Smooth muscle cell (in vitro differentiated cells): ENCODE measurements at regions not wholly inside any gene's neighbourhood (a gene's known extent, or its start where the extent isn't known, plus 50 kb on each side); places are given as distances from the start of the nearest gene placed in this dataset.
A peak's percentile ranks its signal among the peaks of the same experiment; 100 is the strongest.
"Not testable (repeated sequence)": the region's sequence is repeated elsewhere in the genome, so short reads cannot be mapped to it uniquely, and the experiment has no call there.

Source experiments
- DNase-seq: peaks from one replicate; lab custom pipeline; 2025; ENCODE audit not compliant: unreplicated experiment; lab: John Stamatoyannopoulos, UW
- H2AFZ ChIP-seq: fragments of 200-600 bp; sonication (generic); 2 replicates; pipeline ENCODE4 v1.6.0; 2016; ENCODE audit warnings: antibody characterized with exemption, low read depth, mild to moderate bottlenecking
- H3F3A ChIP-seq: fragments of 200-600 bp; sonication (generic); 2 replicates; pipeline ENCODE4 v1.6.0; 2017; ENCODE audit warnings: antibody characterized with exemption, low read depth
- H3K27ac ChIP-seq: fragments of 200-600 bp; sonication (generic); 2 replicates; pipeline ENCODE4 v1.5.1; 2016; ENCODE audit warnings: low read depth, mild to moderate bottlenecking
- H3K27me3 ChIP-seq: fragments of 200-600 bp; sonication (generic); 2 replicates; pipeline ENCODE4 v1.6.1; 2016; ENCODE audit warnings: low read depth, mild to moderate bottlenecking
- H3K36me3 ChIP-seq: fragments of 200-600 bp; sonication (generic); 2 replicates; pipeline ENCODE4 v1.5.1; 2016; ENCODE audit warnings: low read depth
- H3K4me1 ChIP-seq: fragments of 200-600 bp; sonication (generic); 2 replicates; pipeline ENCODE4 v1.5.1; 2016; ENCODE audit warnings: low read depth
- H3K4me2 ChIP-seq: fragments of 200-600 bp; sonication (generic); 2 replicates; pipeline ENCODE4 v1.6.0; 2016; ENCODE audit warnings: mild to moderate bottlenecking
- H3K4me3 ChIP-seq: fragments of 200-600 bp; sonication (generic); 2 replicates; pipeline ENCODE4 v1.5.1; 2016; ENCODE audit warnings: mild to moderate bottlenecking
- H3K79me2 ChIP-seq: fragments of 200-600 bp; sonication (generic); 2 replicates; pipeline ENCODE4 v1.6.0; 2016; ENCODE audit warnings: low read depth, mild to moderate bottlenecking
- H3K9ac ChIP-seq: fragments of 200-600 bp; sonication (generic); 2 replicates; pipeline ENCODE4 v1.6.0; 2016; ENCODE audit warnings: low read depth
- H3K9me3 ChIP-seq: fragments of 200-600 bp; sonication (generic); replicated peaks from 2 replicates; pipeline ENCODE4 v1.5.1; 2016; ENCODE audit warnings: low read depth
- H4K20me1 ChIP-seq: fragments of 200-600 bp; sonication (generic); 2 replicates; pipeline ENCODE4 v1.6.0; 2016; ENCODE audit warnings: low read depth
- WGBS: methylation state at CpG from one replicate; pipeline ENCODE4 v1.1.7; 2016; ENCODE audit warnings: low lambda C conversion rate; 5-methylcytosine and 5-hydroxymethylcytosine counted together
- TF ChIP-seq, protein P1 (sequence below): fragments of 200-600 bp; sonication (generic); IDR thresholded peaks from 2 replicates; pipeline ENCODE4 v1.5.1; 2017; ENCODE audit warnings: borderline replicate concordance, mild to moderate bottlenecking, antibody characterized with exemption; ENCODE audit not compliant: insufficient read depth, poor library complexity, severe bottlenecking

DNA sequence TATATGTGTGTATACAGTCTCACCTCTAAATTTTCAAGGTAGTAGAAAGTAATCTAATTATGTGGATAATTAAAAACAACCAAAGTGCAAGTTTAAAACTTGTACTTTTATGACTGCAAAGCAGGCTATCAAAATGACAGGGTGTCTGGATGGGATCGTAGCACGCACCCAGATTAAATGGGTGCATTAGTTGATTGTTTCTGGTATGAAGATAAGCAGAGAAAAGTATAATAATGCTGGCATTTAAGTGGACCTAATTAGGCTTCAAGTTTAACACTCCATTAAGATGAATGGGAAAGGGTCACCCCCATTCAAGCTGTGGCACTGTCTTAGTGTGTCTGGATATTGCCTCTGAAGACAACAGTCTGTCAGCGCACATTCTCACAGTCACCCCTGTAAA lies 124.6 kb upstream of the ZEB2 start:
- peak overlapping the region; percentile 79 for H3K27ac ChIP-seq
- 17% methylated on average over 3 of the region's 3 CpGs for WGBS
- H3K4me1 ChIP-seq, result peaks cover 18% of the 10 kb centered on the region
- no peaks in the 10 kb centered on the region for H3K79me2 ChIP-seq
- H3F3A ChIP-seq, result peaks cover 24% of the 10 kb centered on the region
- H3K4me3 ChIP-seq, result no peak overlapping the region
- no peak overlapping the region for H3K9ac ChIP-seq
- no peaks in the 10 kb centered on the region for H3K36me3 ChIP-seq
- H3K27me3 ChIP-seq, result no peaks in the 10 kb centered on the region
- H3K9me3 ChIP-seq, result no peaks in the 10 kb centered on the region
- no peak for DNase-seq
- TF ChIP-seq, protein P1, sequence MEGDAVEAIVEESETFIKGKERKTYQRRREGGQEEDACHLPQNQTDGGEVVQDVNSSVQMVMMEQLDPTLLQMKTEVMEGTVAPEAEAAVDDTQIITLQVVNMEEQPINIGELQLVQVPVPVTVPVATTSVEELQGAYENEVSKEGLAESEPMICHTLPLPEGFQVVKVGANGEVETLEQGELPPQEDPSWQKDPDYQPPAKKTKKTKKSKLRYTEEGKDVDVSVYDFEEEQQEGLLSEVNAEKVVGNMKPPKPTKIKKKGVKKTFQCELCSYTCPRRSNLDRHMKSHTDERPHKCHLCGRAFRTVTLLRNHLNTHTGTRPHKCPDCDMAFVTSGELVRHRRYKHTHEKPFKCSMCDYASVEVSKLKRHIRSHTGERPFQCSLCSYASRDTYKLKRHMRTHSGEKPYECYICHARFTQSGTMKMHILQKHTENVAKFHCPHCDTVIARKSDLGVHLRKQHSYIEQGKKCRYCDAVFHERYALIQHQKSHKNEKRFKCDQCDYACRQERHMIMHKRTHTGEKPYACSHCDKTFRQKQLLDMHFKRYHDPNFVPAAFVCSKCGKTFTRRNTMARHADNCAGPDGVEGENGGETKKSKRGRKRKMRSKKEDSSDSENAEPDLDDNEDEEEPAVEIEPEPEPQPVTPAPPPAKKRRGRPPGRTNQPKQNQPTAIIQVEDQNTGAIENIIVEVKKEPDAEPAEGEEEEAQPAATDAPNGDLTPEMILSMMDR, result no peak
- no peaks in the 10 kb centered on the region for H4K20me1 ChIP-seq
- peak overlapping the region; percentile 26 for H3K4me2 ChIP-seq
- H2AFZ ChIP-seq, result peak overlapping the region; percentile 26

DNA sequence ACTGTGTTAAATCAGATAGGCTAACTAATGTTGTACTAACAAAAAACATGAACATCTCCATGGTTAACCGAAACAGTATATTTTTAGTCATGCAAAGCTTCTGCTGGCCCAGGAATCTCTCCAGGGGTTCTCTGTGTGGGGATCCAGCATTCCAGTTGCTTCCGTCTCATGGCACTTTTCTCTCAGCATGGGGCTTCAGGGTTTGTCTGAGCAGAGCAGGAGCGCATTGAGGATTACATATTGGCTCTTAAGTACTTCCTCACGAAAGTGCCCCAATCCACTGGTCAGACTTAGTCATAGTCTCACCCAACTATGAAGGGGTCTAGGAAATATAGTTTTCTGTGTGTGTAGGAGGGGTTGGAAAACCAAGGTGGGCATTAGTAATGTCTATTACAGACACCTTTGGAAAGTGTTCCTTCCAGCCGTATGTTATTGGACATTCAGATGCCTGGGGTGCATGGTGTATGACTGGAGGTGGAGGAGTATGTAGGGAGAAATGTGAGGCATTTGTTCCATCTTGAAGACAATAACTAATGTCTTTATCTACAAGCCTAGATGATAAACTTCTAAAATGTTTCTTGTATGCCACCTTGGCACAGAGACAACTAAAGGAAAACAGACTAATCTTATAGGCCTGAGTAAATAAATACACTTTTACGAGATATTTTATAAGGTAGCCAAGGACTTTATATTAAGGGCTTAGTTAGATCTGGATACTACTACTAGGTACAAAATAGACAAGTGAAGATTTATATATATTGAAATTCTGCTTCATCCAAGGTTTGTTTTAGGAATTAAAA lies 123.8 kb upstream of the ZEB2 start:
- no peak overlapping the region for H2AFZ ChIP-seq
- no peaks in the 10 kb centered on the region for H3K79me2 ChIP-seq
- H3K4me2 ChIP-seq, result peak overlapping the region; percentile 26
- H3K9me3 ChIP-seq, result no peaks in the 10 kb centered on the region
- H3K36me3 ChIP-seq, result no peaks in the 10 kb centered on the region
- H3K4me3 ChIP-seq, result no peak overlapping the region
- no peaks in the 10 kb centered on the region for H4K20me1 ChIP-seq
- no peaks in the 10 kb centered on the region for H3K27me3 ChIP-seq
- peak overlapping the region; percentile 79 for H3K27ac ChIP-seq
- WGBS, result 27% methylated on average over 6 of the region's 6 CpGs
- TF ChIP-seq, protein P1, result no peak
- no peak overlapping the region for H3K9ac ChIP-seq
- peaks cover 24% of the 10 kb centered on the region for H3F3A ChIP-seq
- DNase-seq, result no peak
- H3K4me1 ChIP-seq, result peaks cover 10% of the 10 kb centered on the region

DNA sequence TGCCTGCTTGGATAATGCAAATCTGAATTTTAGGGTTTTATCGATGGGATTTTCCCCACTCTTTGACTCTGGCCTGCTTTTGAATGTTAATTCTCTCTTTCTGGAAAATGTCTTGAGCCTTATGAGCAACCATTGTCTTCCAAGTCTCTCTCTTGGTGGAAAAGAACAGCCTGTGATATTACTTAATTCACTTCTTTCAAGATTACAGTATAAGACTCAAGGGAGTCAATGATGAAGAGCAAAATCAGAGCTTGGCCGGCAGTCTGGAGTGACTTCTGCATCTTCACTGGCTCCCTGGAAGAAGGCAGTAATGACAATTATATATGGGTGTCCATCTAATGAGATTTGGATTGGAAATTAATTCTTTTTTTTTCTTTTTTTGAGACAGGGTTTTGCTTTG lies 122.9 kb upstream of the ZEB2 start:
- H3K27me3 ChIP-seq, result no peaks in the 10 kb centered on the region
- WGBS, result 61% methylated on average over 2 of the region's 2 CpGs
- TF ChIP-seq, protein P1, result no peak
- H4K20me1 ChIP-seq, result no peaks in the 10 kb centered on the region
- no peak overlapping the region for H3K4me3 ChIP-seq
- no peaks in the 10 kb centered on the region for H3K36me3 ChIP-seq
- peak overlapping the region; percentile 26 for H3K4me2 ChIP-seq
- H3F3A ChIP-seq, result peaks cover 24% of the 10 kb centered on the region
- H3K27ac ChIP-seq, result peak overlapping the region; percentile 79
- DNase-seq, result no peak
- H3K79me2 ChIP-seq, result no peaks in the 10 kb centered on the region
- H2AFZ ChIP-seq, result no peak overlapping the region
- H3K4me1 ChIP-seq, result peaks cover 8% of the 10 kb centered on the region
- H3K9me3 ChIP-seq, result no peaks in the 10 kb centered on the region
- H3K9ac ChIP-seq, result no peak overlapping the region

DNA sequence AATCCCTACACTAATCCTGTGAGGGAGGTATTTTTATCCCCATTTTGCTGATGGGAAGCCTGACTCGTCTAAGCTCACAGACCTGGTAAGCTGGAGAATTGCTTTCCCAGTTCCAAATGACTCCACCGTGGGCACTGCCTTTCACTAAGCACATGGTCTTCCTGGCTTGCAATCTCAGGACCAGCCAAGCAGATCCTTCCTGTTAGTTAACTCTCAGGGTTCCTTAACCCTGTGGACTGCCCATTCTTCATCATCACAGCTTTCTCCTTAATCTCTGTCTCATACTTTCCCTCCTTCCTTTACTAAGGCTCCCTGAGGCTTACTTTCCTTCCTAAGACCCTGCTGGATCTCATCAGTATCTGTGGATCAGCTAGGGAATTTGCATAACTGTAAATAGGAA lies 122.2 kb upstream of the ZEB2 start:
- Histone ChIP-seq H3K9me3 (no peaks in the 10 kb centered on the region), H3K4me3 (no peak overlapping the region), H2AFZ (no peak overlapping the region), H3K79me2 (no peaks in the 10 kb centered on the region), H3K4me2 (no peak overlapping the region), H3K27ac (peak overlapping the region; percentile 79), H3K27me3 (no peaks in the 10 kb centered on the region), H3K9ac (no peak overlapping the region), H3F3A (peaks cover 24% of the 10 kb centered on the region), H3K36me3 (no peaks in the 10 kb centered on the region), H4K20me1 (no peaks in the 10 kb centered on the region), H3K4me1 (peaks cover 8% of the 10 kb centered on the region)
- 15% methylated on average over 2 of the region's 2 CpGs for WGBS
- DNase-seq, result no peak
- TF ChIP-seq, protein P1, result no peak

DNA sequence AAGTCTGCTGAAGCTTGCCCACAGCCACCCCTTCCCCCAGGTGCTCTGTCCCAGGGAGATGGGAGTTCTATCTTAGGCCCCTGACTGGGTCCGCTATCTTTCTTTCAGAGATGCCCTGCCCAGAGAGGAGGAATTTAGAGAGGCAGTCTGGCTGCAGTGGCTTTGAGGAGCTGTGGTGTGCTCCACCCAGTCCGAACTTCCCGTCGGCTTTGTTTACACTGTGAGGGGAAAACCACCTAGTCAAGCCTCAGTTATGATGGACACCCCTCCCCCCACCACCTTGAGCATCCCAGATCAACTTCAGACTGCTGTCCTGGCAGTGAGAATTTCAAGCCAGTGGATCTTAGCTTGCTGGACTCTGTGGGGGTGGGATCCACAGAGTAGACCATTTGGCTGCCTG lies 118.3 kb upstream of the ZEB2 start:
- H3K36me3 ChIP-seq, H3K79me2 ChIP-seq, H3K4me1 ChIP-seq, DNase-seq, H4K20me1 ChIP-seq, H2AFZ ChIP-seq, H3K27ac ChIP-seq, H3K4me2 ChIP-seq, H3K9me3 ChIP-seq, H3K27me3 ChIP-seq, H3K4me3 ChIP-seq, H3K9ac ChIP-seq: not testable (repeated sequence)
- 91% methylated on average over 4 of the region's 4 CpGs for whole genome bisulfite sequencing
- H3F3A ChIP-seq, result peaks cover 10% of the 10 kb centered on the region
